ENCODE measurements at regions not wholly inside any gene's neighbourhood (a gene's known extent, or its start where the extent isn't known, plus 50 kb on each side); places are given as distances from the start of the nearest gene placed in this dataset.

GRCh38 chr4:104795264-104795939 lies 300.7 kb upstream of the CXXC4 start:
- no peak for DNase-seq (ENCODE audit: low spot score)

GRCh38 chr4:104811727-104812126 lies 317.0 kb upstream of the CXXC4 start:
- DNase-seq (ENCODE audit: low spot score) = no peak

- DNase-seq (ENCODE audit: low spot score) = no peak
These were observed 321.0 kb upstream of the CXXC4 start for GRCh38 chr4:104815665-104816064.

DNA sequence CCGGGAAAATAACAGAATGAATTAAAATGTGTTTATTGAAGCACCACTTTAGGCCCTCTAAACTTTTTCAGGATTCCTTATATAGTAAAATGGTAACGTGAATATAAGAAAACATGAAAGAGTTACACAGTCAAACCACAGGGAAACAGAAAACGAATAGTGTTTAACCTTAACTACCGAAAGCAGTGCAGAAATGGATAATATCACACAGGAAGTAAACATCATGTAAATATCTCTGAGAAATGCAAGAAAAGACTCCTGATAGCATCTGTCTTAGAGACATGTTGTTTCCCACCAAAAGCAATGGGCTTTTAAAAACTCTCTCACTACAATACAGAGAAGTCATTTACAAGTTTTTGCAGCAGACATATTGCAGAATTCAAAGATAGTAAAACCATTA lies 323.9 kb upstream of the CXXC4 start:
- no peak for DNase-seq (ENCODE audit: low spot score)

DNA sequence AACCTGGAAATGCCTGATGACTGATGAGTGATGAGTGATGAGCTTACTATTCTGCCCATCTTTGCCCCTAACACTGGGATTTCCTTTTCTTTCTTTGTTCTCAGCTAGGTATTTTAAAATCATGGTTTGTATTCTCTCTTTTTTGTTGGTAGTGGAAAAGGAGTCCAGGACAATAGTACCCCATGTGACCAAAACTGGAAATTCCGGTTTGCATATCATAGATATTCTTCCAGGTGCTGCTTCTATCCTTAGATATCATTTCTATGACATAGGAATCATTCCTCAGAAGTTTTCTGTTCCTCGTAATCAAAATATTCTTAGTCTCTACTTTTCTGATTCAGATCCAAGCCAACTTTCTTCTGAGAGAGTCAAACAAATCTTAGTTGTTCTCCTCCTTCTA lies 320.5 kb upstream of the TET2 start:
- DNase-seq (ENCODE audit: low spot score) = no peak

GRCh38 chr4:104829761-104830160 lies 316.9 kb upstream of the TET2 start:
- no peak for DNase-seq (ENCODE audit: low spot score)

GRCh38 chr4:104848597-104849225 lies 298.0 kb upstream of the TET2 start:
- no peak for DNase-seq (ENCODE audit: low spot score)

GRCh38 chr4:104859601-104860237 lies 287.0 kb upstream of the TET2 start:
- no peak for DNase-seq (ENCODE audit: low spot score)

GRCh38 chr4:104860238-104861123 lies 286.2 kb upstream of the TET2 start:
- peak; percentile 67 for DNase-seq (ENCODE audit: low spot score)

- no peak for DNase-seq (ENCODE audit: low spot score)
These were observed 279.9 kb upstream of the TET2 start for GRCh38 chr4:104866809-104867208.

DNA sequence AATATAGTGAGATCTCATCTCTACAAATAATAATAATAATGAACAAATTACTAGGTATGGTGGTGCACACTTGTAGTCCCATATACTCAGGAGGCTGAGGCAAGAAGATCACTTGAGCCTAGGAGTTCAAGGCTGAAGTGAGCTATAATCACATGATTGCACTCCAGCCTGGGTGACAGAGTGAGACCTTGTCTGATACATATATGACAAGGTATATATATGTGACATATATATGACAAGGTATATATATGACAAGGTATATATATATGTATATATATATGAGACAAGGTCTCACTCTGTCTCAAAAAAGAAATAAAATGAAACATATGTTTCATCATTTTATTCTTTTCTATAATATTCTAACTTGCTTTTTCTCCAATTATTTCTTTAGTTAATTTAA lies 278.1 kb upstream of the TET2 start:
- no peak for DNase-seq (ENCODE audit: low spot score)

DNA sequence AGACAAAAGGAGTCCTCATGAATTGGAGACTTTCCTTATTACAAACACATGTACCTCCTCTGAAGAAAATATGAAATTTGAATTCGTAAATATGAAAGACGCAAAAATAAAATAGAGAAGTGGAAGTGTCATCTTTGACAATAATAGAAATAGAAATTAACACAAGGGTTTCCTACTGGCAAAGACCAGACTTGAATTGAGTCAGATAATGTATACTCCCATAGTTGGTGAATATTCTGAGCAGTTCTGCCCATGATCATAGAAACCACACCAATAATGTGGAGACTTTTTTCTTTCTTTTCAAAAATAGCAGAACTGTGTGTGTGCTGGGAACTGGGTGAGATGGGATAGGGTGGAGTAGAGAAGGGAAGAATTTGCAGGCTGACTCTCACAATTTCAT lies 277.7 kb upstream of the TET2 start:
- no peak for DNase-seq (ENCODE audit: low spot score)

- no peak for DNase-seq (ENCODE audit: low spot score)
These were observed 276.8 kb upstream of the TET2 start for GRCh38 chr4:104869831-104870230.

DNA sequence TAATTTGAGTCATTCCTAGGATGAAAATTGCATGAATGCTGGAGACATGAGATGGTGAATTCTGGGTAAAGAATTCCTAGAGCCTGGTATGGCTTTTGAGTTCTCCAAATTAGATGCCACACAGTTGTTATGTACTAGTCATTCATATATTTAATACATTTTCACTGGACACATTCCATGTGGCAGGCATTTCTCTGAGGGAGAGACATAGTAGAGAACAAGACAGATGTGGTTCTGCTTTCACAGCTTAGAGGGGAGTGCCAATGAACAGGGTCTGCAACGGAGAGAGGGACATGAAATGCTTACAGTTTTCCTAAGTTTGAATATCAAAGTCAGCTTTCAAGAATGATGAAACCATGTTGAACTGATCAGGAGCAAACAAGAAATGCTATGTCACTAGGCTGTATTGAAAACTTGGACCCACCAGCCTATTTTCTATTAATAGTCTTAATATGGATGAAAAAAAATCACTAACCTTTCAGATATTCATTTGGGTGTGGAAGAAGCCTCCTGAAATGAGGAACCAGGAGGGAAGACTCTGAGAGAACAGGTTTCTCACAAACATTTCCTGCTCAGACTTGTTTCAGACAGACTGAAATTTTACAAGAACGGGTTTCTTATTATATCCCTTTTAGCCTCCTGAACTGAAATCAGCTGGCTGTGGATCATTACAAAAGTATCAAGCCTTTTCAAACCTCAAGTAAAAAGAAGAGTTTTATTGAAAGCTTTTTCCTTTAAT lies 276.0 kb upstream of the TET2 start:
- no peak for DNase-seq (ENCODE audit: low spot score)

DNA sequence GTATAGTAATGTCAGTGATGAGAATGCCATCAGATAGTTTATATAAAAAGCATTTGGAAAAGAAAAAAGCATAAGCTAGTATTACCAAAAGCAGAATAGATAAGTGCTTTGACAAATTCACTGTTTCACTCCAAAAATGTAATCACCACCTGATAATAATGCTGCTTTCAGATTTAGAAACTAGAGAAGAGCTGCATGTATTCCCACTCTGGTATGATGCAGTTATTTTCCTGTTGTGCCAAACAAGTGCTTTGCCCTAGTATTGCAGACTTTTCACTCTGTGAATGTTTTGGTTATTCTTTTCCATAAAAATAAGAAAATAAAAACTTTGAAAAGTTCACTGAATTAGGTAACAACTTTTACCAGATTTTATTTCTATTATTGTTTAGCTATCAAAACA lies 267.7 kb upstream of the TET2 start:
- DNase-seq (ENCODE audit: low spot score) = no peak

DNA sequence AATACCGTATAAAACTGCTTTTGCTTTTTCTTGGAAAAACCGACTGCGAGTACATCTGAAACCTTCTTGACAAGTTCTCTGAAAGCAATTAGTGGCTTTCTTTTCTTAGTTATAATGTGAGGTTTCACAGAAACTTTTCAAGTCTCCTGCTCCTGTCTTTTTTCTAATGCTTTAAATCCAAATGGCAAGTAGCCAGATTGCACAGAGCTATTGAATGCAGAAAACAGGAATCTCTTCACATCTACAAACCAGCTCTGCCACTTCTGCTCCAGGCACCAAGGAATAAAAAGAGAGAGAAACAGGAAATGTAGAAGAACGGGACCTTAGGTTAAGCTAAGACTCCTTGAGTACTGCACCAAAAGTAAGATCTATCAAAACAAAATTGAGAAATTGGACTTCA lies 267.3 kb upstream of the TET2 start:
- peak; percentile 2 for DNase-seq (ENCODE audit: low spot score)

DNA sequence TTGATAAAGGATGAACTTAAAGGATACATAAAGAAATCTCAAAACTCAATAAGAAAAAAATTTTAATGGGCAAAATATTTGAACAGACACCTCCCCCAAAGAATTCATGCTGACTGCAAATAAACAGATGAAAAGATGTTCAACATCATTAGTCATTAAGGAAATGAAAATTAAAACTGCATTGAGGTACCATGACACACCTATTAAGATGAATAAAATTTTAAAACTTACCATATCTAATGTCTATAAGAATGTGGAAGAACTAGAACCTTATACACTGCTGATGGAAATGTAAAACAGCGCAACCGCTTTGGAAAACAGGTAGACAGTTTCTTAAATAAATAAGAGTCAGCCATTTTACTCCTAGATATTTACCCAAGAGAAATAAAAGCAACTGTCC lies 266.8 kb upstream of the TET2 start:
- DNase-seq (ENCODE audit: low spot score) = no peak

GRCh38 chr4:104881136-104881886 lies 265.4 kb upstream of the TET2 start:
- no peak for DNase-seq (ENCODE audit: low spot score)

DNA sequence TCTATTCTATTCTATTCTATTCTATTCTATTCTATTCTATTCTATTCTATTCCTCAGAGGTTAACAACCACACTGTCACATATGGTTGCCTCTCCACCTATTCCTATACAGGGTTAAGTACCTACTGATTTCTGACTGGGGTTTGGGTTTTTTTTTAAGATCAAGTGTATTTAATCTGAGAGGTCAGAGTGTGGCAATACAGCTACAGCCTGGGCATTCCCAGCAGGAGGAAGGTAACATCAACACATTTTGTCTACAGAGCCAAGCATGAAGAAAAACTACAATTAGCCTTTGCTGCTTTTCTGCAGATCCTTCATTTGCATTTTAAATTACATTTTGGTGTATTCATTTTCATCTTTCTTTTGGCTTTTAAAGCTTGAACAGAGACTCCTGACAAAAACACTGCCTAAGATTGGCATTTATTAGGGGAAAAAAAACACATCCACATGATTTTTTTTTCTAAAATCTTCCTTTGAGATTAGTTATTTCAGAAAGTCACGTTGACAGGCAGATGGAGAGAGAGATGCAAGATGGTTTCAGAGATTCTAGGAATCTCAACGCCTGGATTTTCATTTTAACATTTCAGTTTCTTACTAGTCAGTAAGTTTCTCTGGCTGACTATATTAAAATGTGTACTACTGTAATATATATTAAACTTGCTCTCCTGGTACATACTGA lies 255.9 kb upstream of the TET2 start:
- DNase-seq (ENCODE audit: low spot score) = no peak

Measured in CD4-positive, alpha-beta T cell treated with Interleukin-2 at 100 ng/mL for 4 hours (primary cell).